GM12878 (cell line): ENCODE measurements at regions not wholly inside any gene's neighbourhood (a gene's known extent, or its start where the extent isn't known, plus 50 kb on each side); places are given as distances from the start of the nearest gene placed in this dataset.

Experiments
- ATAC-seq: fragments of 200-7000 bp; cut with Tn5 transposase; 3 replicates; pipeline ENCODE4 v1.9.1; 2020; ENCODE audit warnings: mild to moderate bottlenecking, moderate library complexity
- BruUV-seq: library from RNA; stranded (reverse); fragments of 400-500 nt; replicated peaks from 2 replicates; lab custom pipeline; 2021; lab: Mats Ljungman, UMichigan
- CTCF ChIA-PET: fragments of 300-600 bp; sonication (Branson Sonifier 250); formaldehyde crosslinking; extraction: SDS; loops from one replicate; lab custom pipeline; 2021; ENCODE audit warnings: inconsistent platforms; lab: Yijun Ruan, JAX
- POLR2A ChIA-PET: fragments of 350-600 bp; formaldehyde crosslinking; extraction: SDS; loops from one replicate; lab custom pipeline; 2021; ENCODE audit warnings: inconsistent platforms; lab: Charles Lee
- RAD21 ChIA-PET: fragments of 300-600 bp; sonication (Branson Sonifier 250); formaldehyde crosslinking; loops from one replicate; lab custom pipeline; 2023; ENCODE audit warnings: antibody characterized with exemption; ENCODE audit not compliant: unreplicated experiment; lab: Charles Lee
- SMC1A ChIA-PET: fragments of 300-600 bp; sonication (Branson Sonifier 250); formaldehyde crosslinking; loops from one replicate; lab custom pipeline; 2023; ENCODE audit not compliant: unreplicated experiment, uncharacterized antibody; lab: Charles Lee
- DNase-seq: peaks from one replicate; pipeline ENCODE4 v3.0.0-alpha.2; 2011; ENCODE audit warnings: low read depth, low spot score
- FAIRE-seq: peaks from 3 replicates; lab custom pipeline; 2011; peaks lifted over from hg19 to GRCh38; lab: Jason Lieb, UNC
- H2AFZ ChIP-seq: 2 replicates; pipeline ENCODE4 v1.6.0; 2011; ENCODE audit warnings: low read depth, low read length, control low read depth; ENCODE audit not compliant: control insufficient read depth
- H3K27ac ChIP-seq: 2 replicates; pipeline ENCODE4 v1.5.1; 2011; ENCODE audit warnings: control low read depth; ENCODE audit not compliant: control insufficient read depth, insufficient read depth
- H3K27me3 ChIP-seq, 2 experiments: replicated peaks in 1 of 2; 2 replicates each; pipeline versions ENCODE4 v1.6.0 to v1.6.1; 2011; ENCODE audit warnings: low read length in 1 of 2; ENCODE audit not compliant: control insufficient read depth in 2 of 2, insufficient read depth in 2 of 2
- H3K36me3 ChIP-seq, 2 experiments: 2 replicates each; pipeline ENCODE4 v1.5.1; 2011; ENCODE audit warnings: low read length in 1 of 2; ENCODE audit not compliant: control insufficient read depth in 2 of 2, insufficient read depth in 2 of 2
- H3K4me1 ChIP-seq: 2 replicates; pipeline ENCODE4 v1.6.1; 2011; ENCODE audit warnings: mild to moderate bottlenecking, low read length, moderate library complexity, mixed read lengths; ENCODE audit not compliant: control insufficient read depth, insufficient read depth
- H3K4me2 ChIP-seq: 2 replicates; pipeline ENCODE4 v1.6.0; 2011; ENCODE audit warnings: control low read depth; ENCODE audit not compliant: control insufficient read depth, insufficient read depth
- H3K4me3 ChIP-seq: fragments of 200-600 bp; sonication (generic); 2 replicates; pipeline ENCODE4 v1.5.1; 2016
- H3K79me2 ChIP-seq: 2 replicates; pipeline ENCODE4 v1.6.0; 2011; ENCODE audit warnings: low read length; ENCODE audit not compliant: control insufficient read depth, insufficient read depth
- H3K9ac ChIP-seq: 2 replicates; pipeline ENCODE4 v1.8.0; 2011; ENCODE audit warnings: low read length, control low read depth, mixed read lengths; ENCODE audit not compliant: control insufficient read depth, insufficient read depth
- H3K9me3 ChIP-seq: replicated peaks from 3 replicates; pipeline ENCODE4 v1.5.1; 2011; ENCODE audit warnings: mild to moderate bottlenecking, low read length; ENCODE audit not compliant: control insufficient read depth, insufficient read depth
- H4K20me1 ChIP-seq: 2 replicates; pipeline ENCODE4 v1.6.0; 2011; ENCODE audit not compliant: control insufficient read depth, insufficient read depth
- ATF7 ChIP-seq: fragments of 450-650 bp; IDR thresholded peaks from 2 replicates; pipeline ENCODE4 v1.6.1; 2016; ENCODE audit warnings: low read depth, mild to moderate bottlenecking
- E4F1 ChIP-seq: fragments of 450-650 bp; IDR thresholded peaks from 2 replicates; pipeline ENCODE4 v1.6.1; 2018; ENCODE audit warnings: borderline replicate concordance, mild to moderate bottlenecking; ENCODE audit not compliant: partially characterized antibody
- HDAC6 ChIP-seq: fragments of 200-600 bp; sonication (generic); IDR thresholded peaks from one replicate; pipeline ENCODE4 v1.8.0; 2017; ENCODE audit warnings: antibody characterized with exemption; ENCODE audit not compliant: unreplicated experiment
- JUNB ChIP-seq: IDR thresholded peaks from 2 replicates; pipeline ENCODE4 v1.6.1; 2016; ENCODE audit warnings: antibody characterized with exemption, mild to moderate bottlenecking
- JUND ChIP-seq: IDR thresholded peaks from 2 replicates; pipeline ENCODE4 v1.6.1; 2012; ENCODE audit warnings: low read depth, mild to moderate bottlenecking, low read length, improper control_type of control experiment, moderate library complexity
- NFYA ChIP-seq: IDR thresholded peaks from 2 replicates; pipeline ENCODE4 v1.6.1; 2011; ENCODE audit warnings: low read depth, mild to moderate bottlenecking, low read length, improper control_type of control experiment, borderline replicate concordance
- NRF1 ChIP-seq: conservative IDR thresholded peaks from 2 replicates; pipeline ENCODE4 v1.6.1; 2011; ENCODE audit warnings: mild to moderate bottlenecking, low read depth, low read length, improper control_type of control experiment
- POLR2AphosphoS5 ChIP-seq: IDR thresholded peaks from 2 replicates; pipeline ENCODE4 v1.6.1; 2011; ENCODE audit warnings: mild to moderate bottlenecking, low read length, inconsistent platforms
- SUZ12 ChIP-seq: fragments of 200-600 bp; sonication (generic); IDR thresholded peaks from one replicate; pipeline ENCODE4 v1.6.1; 2018; ENCODE audit warnings: antibody characterized with exemption, mild to moderate bottlenecking; ENCODE audit not compliant: unreplicated experiment
- WGBS: methylation state at CpG from one replicate; pipeline ENCODE4 v1.1.6; 2016; ENCODE audit warnings: low lambda C conversion rate; ENCODE audit not compliant: insufficient replicate concordance, insufficient coverage; ENCODE audit errors: missing lambda C conversion rate; 5-methylcytosine and 5-hydroxymethylcytosine counted together
- in situ Hi-C: fragments of 300-500 bp; cut with MboI; formaldehyde crosslinking; loops from 9 replicates; pipeline ENCODE4 v1.14.3; 2018; ENCODE audit warnings: mixed read lengths
- intact Hi-C: fragments of 100-400 bp; cut with micrococcal nuclease; formaldehyde crosslinking; loops from one replicate; pipeline ENCODE4 v1.14.2; 2022; ENCODE audit not compliant: unreplicated experiment

- Histone ChIP-seq H3K9me3 (no peaks in the 10 kb centered on the region; the same call in 2 of the 3 replicates), H3K27ac (no peak overlapping the region), H3K9ac (no peak overlapping the region), H3K27me3 (no peaks in the 10 kb centered on the region), H3K4me2 (no peak overlapping the region), H3K79me2 (no peaks in the 10 kb centered on the region), H3K36me3 (no peaks in the 10 kb centered on the region), H3K4me3 (no peak overlapping the region), H2AFZ (no peak overlapping the region), H3K4me1 (no peaks in the 10 kb centered on the region), H4K20me1 (no peaks in the 10 kb centered on the region)
- FAIRE-seq: no peak
- no peak for DNase-seq
- ChIA-PET SMC1A (no interaction called here), POLR2A (no interaction called here), CTCF (no interaction called here), RAD21 (no interaction called here)
- ATAC-seq: no peak
- WGBS: 76% methylated on average over 1 of the region's 1 CpG
- intact Hi-C loops (no loop called here), in situ Hi-C loops (no loop called here)
- no peak for TF ChIP-seq E4F1
- TF ChIP-seq POLR2AphosphoS5: no peak
- no peak for TF ChIP-seq ATF7
- no peak for TF ChIP-seq JUNB
- no peak for TF ChIP-seq HDAC6
- TF ChIP-seq JUND: no peak
- no peak for TF ChIP-seq NRF1
- no peak for TF ChIP-seq NFYA
- TF ChIP-seq SUZ12: no peak
- BruUV-seq: no TSS peak
Observed at GRCh38 chr15:96869122-96869521, 538.6 kb downstream of the NR2F2 start.
